Brain microvascular endothelial cell (primary cell): ENCODE measurements at regions not wholly inside any gene's neighbourhood (a gene's known extent, or its start where the extent isn't known, plus 50 kb on each side); places are given as distances from the start of the nearest gene placed in this dataset.

Experiments
- DNase-seq: peaks from one replicate; pipeline ENCODE4 v3.0.0-alpha.2; 2020
- H3K27ac ChIP-seq: fragments of 250-450 bp; sonication (Bioruptor Pico); 2 replicates; pipeline ENCODE4 v1.5.1; 2020; ENCODE audit warnings: mild to moderate bottlenecking, moderate library complexity
- H3K27me3 ChIP-seq: fragments of 250-450 bp; sonication (Bioruptor Pico); replicated peaks from 2 replicates; pipeline ENCODE4 v1.5.1; 2020; ENCODE audit warnings: mild to moderate bottlenecking
- H3K36me3 ChIP-seq: fragments of 250-450 bp; sonication (Bioruptor Pico); replicated peaks from 2 replicates; pipeline ENCODE4 v1.5.1; 2020; ENCODE audit warnings: mild to moderate bottlenecking
- H3K4me3 ChIP-seq: 2 replicates; pipeline ENCODE4 v1.5.1; 2011; ENCODE audit warnings: low read depth, mild to moderate bottlenecking, control low read depth, low read length, moderate library complexity
- in situ Hi-C: cut with HindIII; loops from 2 replicates; pipeline ENCODE4 v1.10.0; 2017; ENCODE audit warnings: low sequenced_read_pairs, low pct_ligation_motif_present
- TF ChIP-seq, protein P1 (sequence below): IDR thresholded peaks from 2 replicates; pipeline ENCODE4 v1.5.1; 2011; ENCODE audit warnings: low read depth, mild to moderate bottlenecking, moderate library complexity, low read length, control low read depth, inconsistent platforms; ENCODE audit errors: missing control alignments

DNA sequence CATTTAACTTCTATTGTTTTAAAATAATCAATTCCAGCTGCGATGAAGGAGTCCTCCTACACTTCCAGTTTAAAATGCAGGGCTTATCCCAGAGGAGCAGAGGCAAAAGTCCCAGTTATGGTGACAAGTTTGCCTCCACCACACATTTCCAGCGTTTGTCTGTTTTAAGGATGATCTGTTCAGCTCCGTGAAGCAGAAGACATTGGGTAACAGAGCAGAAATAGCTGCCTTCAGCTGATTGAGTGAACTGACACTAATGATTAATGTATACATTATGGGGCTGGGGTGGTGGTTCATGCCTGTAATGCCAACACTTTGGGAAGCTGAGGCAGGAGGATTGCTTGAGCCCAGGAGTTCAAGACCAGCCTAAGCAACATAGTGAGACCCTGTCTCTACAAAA is 127.6 kb downstream of the HSD17B3 start:
- in situ Hi-C loops, result no loop called here
- Histone ChIP-seq H3K27ac (no peak overlapping the region), H3K27me3 (peaks cover 12% of the 10 kb centered on the region), H3K36me3 (no peaks in the 10 kb centered on the region), H3K4me3 (no peak overlapping the region)
- TF ChIP-seq, protein P1, sequence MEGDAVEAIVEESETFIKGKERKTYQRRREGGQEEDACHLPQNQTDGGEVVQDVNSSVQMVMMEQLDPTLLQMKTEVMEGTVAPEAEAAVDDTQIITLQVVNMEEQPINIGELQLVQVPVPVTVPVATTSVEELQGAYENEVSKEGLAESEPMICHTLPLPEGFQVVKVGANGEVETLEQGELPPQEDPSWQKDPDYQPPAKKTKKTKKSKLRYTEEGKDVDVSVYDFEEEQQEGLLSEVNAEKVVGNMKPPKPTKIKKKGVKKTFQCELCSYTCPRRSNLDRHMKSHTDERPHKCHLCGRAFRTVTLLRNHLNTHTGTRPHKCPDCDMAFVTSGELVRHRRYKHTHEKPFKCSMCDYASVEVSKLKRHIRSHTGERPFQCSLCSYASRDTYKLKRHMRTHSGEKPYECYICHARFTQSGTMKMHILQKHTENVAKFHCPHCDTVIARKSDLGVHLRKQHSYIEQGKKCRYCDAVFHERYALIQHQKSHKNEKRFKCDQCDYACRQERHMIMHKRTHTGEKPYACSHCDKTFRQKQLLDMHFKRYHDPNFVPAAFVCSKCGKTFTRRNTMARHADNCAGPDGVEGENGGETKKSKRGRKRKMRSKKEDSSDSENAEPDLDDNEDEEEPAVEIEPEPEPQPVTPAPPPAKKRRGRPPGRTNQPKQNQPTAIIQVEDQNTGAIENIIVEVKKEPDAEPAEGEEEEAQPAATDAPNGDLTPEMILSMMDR, result no peak
- no peak for DNase-seq

DNA sequence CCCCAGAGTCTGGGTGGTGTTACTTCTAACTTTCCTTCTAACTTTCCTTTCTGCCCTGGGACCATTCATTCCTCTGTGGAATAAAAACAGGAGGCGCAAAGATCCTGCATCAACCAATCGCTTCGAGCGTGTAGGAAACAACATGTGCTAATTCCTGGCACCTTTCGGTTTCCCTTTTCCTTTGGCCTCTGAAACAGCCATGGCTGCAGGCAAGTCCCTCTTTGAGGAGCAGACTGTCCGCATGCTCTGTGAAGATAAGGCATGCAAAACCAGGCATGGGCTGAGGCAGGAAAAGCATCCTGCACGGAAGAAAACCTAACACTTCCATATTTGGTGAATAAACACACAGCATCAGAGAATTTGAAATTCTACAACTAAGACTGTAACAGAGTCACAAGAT is 128.3 kb downstream of the HSD17B3 start:
- TF ChIP-seq, protein P1, result no peak
- Histone ChIP-seq H3K27ac (no peak overlapping the region), H3K36me3 (no peaks in the 10 kb centered on the region), H3K4me3 (no peak overlapping the region), H3K27me3 (peaks cover 12% of the 10 kb centered on the region)
- no peak for DNase-seq
- in situ Hi-C loops, result no loop called here

DNA sequence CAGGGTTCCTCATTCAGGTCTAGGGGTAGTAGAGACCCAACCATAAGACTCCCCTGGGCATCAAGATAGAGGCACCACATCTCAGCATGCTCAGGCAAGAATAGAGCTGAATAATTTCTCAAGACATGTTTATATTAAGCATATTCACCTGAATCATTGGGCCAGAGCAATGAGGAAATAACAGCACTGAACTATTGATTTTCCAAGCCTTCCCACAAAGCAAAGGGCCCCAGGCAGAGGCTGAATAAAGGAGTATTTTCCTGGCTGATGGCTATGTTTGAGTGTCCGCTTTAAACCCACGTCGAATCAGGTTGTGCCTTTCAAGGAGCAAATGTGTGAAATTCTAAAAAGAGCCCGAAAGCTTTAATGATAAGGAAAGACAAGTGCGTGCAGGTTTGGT is 129.2 kb downstream of the HSD17B3 start:
- no peak overlapping the region for H3K27ac ChIP-seq
- no peak overlapping the region for H3K4me3 ChIP-seq
- no peak for DNase-seq
- in situ Hi-C loops, result no loop called here
- TF ChIP-seq, protein P1, result no peak
- no peaks in the 10 kb centered on the region for H3K36me3 ChIP-seq
- peaks cover 12% of the 10 kb centered on the region for H3K27me3 ChIP-seq

DNA sequence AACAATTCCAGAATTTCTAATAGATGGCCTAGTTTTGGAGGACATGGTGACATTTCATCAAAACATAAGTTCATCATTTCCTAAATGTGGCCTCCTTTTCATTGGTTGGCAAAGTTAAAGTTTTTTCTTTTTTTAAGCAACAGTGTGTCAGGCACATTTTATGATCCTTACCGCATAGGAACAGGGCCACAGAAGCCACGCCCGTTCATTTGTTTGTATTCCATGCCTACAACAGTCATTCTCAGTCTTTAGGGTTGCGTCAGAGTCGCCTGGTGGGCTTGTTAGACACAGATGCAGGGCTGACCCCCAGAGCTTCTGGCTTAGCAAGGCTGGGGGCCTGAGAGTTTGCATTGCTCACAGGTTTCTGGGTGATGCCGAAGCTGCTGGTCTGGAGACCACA is 130.2 kb downstream of the HSD17B3 start:
- Histone ChIP-seq H3K4me3 (no peak overlapping the region), H3K27me3 (peaks cover 8% of the 10 kb centered on the region), H3K36me3 (no peaks in the 10 kb centered on the region), H3K27ac (no peak overlapping the region)
- TF ChIP-seq, protein P1, result no peak
- in situ Hi-C loops, result no loop called here
- DNase-seq, result no peak

DNA sequence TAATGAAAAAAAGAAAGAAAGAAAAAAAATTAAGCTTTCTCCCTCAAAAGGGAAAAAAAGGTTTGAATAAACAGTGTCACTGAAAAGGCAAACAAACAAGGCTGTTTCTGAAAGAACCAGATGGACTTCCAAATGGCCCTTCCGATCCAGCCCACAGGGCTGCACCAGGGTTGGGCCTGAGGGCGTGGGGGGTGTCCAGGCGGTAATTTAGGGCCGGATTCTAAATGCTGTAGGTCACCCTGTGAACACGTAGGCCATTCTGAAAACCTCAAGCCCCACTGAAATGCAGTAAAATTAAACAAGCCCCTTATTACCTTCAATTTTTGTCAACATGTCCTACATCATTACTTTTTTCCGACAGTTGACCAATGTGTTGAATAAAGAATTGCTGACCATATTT is 132.1 kb downstream of the HSD17B3 start:
- no peak overlapping the region for H3K27ac ChIP-seq
- TF ChIP-seq, protein P1, result no peak
- H3K4me3 ChIP-seq, result no peak overlapping the region
- no peaks in the 10 kb centered on the region for H3K36me3 ChIP-seq
- DNase-seq, result no peak
- in situ Hi-C loops, result no loop called here
- H3K27me3 ChIP-seq, result no peaks in the 10 kb centered on the region

DNA sequence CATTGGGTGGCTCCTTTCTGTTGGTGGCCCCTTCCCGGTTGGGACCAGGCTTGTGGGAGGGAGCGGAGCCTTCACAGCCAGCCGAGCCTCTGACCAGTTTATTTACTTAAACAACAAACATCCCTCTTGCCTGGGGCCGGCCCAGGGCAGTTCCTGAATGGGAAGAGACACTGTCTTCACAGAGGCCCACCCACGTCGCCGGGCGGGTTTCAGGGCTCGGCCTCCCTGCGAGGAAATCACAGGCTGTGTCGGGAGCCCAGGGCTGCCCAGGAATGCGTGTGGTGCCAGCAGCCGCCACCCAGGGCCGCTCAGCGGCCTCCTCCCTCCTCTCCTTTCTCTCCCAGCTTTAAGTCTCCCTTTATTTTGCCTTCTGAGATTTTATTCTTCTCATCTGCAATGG is 132.5 kb downstream of the HSD17B3 start:
- TF ChIP-seq, protein P1, result no peak
- no peaks in the 10 kb centered on the region for H3K27me3 ChIP-seq
- H3K27ac ChIP-seq, result no peak overlapping the region
- no peak overlapping the region for H3K4me3 ChIP-seq
- DNase-seq, result peak; percentile 9
- no peaks in the 10 kb centered on the region for H3K36me3 ChIP-seq
- in situ Hi-C loops, result no loop called here
